SHP77 (cell line): ENCODE measurements at regions not wholly inside any gene's neighbourhood (a gene's known extent, or its start where the extent isn't known, plus 50 kb on each side); places are given as distances from the start of the nearest gene placed in this dataset.
A peak's percentile ranks its signal among the peaks of the same experiment; 100 is the strongest.

ENCODE experiments used
- DNase-seq, 2 experiments: peaks; one replicate each; lab custom pipeline; 2025; lab: John Stamatoyannopoulos, UW

GRCh38 chr22:19574247-19574646, 50.0 kb upstream of the CLDN5 start:
- DNase-seq, result no peak

- peak in 1 of 2 experiments; percentile 71 for DNase-seq
These were observed 52.5 kb upstream of the CLDN5 start for GRCh38 chr22:19576460-19577421.

- no peak for DNase-seq
These were observed 53.3 kb upstream of the CLDN5 start for GRCh38 chr22:19577422-19577966.

DNA sequence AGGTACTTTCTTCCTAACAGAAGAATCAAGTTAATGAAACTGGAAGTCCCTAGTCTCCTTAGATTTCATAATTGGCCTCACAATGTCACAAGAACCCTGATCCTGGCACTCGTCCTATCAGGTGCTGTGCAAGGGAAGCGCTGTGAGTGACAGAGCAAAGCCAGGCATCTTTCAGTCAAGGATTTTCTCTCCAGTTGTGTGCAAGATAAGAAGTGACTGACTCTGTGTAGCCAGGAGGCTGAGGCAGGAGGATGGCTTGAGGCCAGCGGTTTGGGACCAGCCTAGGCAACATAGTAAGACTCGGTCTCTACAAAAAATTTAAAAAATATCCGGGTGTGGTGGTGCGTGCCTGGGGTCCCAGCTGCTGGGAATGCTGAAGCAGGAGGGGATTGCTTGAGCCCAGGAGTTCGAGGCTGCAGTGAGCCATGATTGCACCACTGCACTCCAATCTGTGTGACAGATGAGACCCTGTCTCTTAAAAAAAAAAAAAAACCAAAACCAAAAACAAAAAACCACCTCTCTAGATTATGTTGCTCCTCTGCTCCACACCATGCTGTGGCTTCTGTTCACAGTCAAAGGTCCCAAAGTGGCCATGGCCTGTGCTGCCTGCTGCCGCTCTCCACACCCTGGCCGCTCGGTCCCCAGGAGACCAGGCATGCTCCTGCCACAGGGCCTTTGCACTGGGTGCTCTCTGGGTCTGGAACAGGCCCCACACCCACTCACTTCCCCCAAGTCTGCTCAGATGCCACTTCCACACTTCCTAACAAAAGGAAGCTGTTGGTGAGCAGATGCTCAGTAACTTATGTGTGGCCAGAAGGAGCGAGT, 54.2 kb upstream of the CLDN5 start:
- no peak for DNase-seq

GRCh38 chr22:19579115-19579811, 55.1 kb upstream of the CLDN5 start:
- peak in 1 of 2 experiments; percentile 17 for DNase-seq

- peak; percentile 35 to 78 for DNase-seq
These were observed 55.7 kb upstream of the CLDN5 start for GRCh38 chr22:19579880-19580279.

DNA sequence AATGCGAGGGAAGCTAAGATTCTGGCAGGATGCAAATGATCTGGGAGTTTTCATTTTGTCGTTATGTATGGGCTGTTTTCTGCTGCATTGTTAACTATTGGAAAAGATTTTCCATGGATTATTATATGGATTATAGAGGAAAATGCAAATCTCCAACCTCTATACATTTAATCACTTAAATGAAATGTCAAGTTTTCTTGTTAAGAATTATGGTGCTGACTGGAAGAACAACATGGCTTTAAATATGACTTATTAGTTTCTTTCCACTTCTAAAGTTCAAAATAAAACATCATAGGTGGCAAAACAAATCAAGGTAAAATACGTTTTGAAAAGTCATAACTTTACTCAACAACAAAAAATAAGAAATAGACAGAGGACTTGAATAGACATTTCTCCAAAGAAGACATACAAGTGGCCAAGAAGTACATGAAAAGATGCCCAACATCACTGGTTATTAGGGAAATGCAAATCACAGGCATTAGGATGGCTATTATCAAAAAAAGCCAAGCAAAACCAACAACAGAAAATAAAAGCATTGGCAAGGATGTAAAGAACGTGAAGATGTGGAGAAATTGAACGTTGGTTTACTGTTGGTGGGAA, 56.2 kb upstream of the CLDN5 start:
- no peak for DNase-seq

DNA sequence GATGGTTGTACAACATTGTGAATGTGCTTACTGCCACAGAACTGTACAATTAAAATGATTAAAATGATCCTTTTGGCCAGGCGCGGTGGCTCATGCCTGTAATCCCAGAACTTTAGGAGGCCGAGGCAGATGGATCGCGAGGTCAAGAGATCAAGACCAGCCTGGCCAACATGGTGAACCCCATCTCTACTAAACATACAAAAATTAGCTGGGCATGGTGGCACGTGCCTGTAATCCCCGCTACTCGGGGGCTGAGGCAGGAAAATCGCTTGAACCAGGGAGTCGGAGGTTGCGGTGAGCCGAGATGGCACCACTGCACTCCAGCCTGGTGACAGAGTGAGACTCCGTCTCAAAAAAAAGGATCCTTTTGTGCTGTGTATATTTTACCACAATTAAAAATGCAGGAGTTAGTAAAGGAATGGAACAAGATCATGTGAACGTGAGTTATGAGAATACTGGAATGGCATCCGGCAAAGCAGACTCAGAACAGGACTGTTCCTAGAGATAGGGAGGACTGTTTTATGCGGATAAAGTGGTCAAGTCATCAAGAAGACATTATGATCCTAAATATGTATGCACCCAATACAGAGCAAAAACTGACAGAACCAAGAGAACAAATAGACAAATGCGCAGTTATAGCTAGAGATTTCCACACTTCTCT, 58.0 kb upstream of the CLDN5 start:
- DNase-seq, result no peak

GRCh38 chr22:19586922-19587684, 62.9 kb upstream of the CLDN5 start:
- no peak for DNase-seq

GRCh38 chr22:19590696-19591095, 66.5 kb upstream of the CLDN5 start:
- no peak for DNase-seq

- DNase-seq, result no peak
These were observed 67.4 kb upstream of the CLDN5 start for GRCh38 chr22:19591568-19591967.

GRCh38 chr22:19592464-19592863, 68.3 kb upstream of the CLDN5 start:
- DNase-seq, result no peak

- no peak for DNase-seq
These were observed 69.9 kb upstream of the CLDN5 start for GRCh38 chr22:19593991-19594569.

DNA sequence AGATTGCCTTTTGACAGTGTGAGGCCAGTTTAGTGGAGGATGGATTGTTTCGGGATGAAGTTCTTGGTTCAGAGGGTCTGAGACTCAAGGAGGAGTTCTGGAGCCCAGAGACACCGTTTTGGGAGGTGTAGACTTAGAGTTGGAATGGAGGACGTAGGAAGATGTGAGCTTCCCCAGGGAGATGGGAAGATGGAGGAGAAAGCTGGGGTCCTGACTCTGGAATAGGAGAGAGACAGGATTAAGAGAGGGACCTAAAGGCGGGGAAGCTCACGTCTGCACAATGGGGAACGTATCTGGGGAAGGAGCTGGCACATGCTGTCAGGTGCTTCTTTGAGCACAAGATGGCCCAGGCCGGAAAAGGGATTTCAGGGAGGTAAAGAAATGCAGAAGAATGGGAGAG, 71.3 kb upstream of the CLDN5 start:
- no peak for DNase-seq

DNA sequence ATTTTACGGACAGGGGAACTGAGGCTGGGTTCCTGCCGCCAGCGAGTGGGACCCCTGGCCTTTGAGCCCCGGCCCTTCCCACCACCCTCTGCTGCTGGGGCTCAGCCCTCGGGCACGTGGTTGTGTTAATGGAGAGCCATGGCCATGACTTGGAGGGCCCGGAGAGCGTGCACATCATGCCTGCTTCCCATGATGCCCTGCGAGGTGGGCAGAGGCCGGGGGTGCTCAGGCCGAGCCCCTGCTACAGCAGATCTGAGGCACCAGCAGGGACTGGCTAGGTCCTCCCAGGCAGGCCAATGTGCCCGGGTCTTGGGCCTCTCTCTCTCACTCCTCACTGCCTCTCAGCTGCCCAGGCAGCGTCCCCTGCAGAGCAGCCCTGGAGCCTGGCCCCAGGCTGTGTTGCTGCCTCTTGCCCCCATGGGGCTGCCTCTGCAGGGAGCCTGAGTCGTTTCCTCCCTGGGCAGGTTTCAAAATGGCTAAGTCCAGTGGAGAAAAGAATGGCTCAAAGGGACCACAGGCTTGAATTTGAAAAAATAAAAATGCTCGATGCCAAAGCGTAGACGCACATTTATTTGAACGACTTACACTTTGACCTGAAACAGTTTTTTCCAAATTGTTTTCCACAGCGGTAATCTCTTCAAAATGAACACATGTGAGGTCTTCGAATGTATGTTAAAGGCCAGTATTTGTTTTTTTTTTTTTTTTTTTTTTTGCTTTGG, 72.6 kb upstream of the CLDN5 start:
- no peak for DNase-seq

DNA sequence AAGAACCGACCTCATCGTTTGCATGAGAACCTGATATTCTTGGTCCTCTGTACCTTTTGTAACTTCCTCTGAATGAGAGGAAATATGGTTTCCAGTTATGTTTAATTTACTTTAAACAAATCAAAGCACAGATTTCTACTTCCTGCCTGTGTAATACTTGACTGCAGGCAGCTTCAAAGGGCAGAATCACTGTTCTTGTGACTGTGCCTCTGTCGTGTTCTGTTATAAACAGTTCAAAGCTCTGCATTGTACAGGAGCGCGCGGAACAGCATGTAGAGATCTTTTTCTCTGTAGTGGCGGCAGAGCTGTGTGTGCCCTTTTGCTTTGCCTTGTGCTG, 73.2 kb upstream of the CLDN5 start:
- DNase-seq, result no peak

GRCh38 chr22:19598054-19598855, 74.0 kb upstream of the CLDN5 start:
- DNase-seq, result peak in 1 of 2 experiments; percentile 48

- DNase-seq, result no peak
These were observed 74.8 kb upstream of the CLDN5 start for GRCh38 chr22:19599004-19599403.
